SU-DHL-6 (cell line): ENCODE measurements at regions not wholly inside any gene's neighbourhood (a gene's known extent, or its start where the extent isn't known, plus 50 kb on each side); places are given as distances from the start of the nearest gene placed in this dataset.

Experiments
- H2AFZ ChIP-seq: fragments of 200-600 bp; sonication (generic); 2 replicates; pipeline ENCODE4 v1.6.1; 2014; ENCODE audit warnings: low read depth, mild to moderate bottlenecking, moderate library complexity, mixed read lengths, antibody characterized with exemption, low read length; ENCODE audit not compliant: severe bottlenecking
- H3F3A ChIP-seq: fragments of 200-600 bp; shearing (Covaris generic); 2 replicates; pipeline ENCODE4 v1.6.0; 2016; ENCODE audit warnings: antibody characterized with exemption, mild to moderate bottlenecking; ENCODE audit not compliant: insufficient read depth
- H3K27ac ChIP-seq: fragments of 200-600 bp; sonication (generic); 2 replicates; pipeline ENCODE4 v1.5.1; 2016; ENCODE audit warnings: low read depth, mild to moderate bottlenecking, low read length, moderate library complexity, mixed read lengths
- H3K27me3 ChIP-seq: fragments of 200-600 bp; sonication (generic), shearing (Covaris generic); 2 replicates; pipeline ENCODE4 v1.6.0; 2014; ENCODE audit warnings: mild to moderate bottlenecking, low read length
- H3K36me3 ChIP-seq: fragments of 200-600 bp; sonication (generic); 2 replicates; pipeline ENCODE4 v1.6.1; 2014; ENCODE audit warnings: mild to moderate bottlenecking, low read length, mixed read lengths
- H3K4me2 ChIP-seq: fragments of 300-600, 200-600 bp; shearing (Covaris generic), sonication (generic); 2 replicates; pipeline ENCODE4 v1.6.0; 2014; ENCODE audit warnings: low read length, low read depth, mild to moderate bottlenecking; ENCODE audit not compliant: poor library complexity, severe bottlenecking
- H3K4me3 ChIP-seq: fragments of 200-600 bp; sonication (generic); 2 replicates; pipeline ENCODE4 v1.5.1; 2014; ENCODE audit warnings: antibody characterized with exemption, low read length, mild to moderate bottlenecking, mixed read lengths; ENCODE audit not compliant: insufficient read depth, poor library complexity, severe bottlenecking
- H3K79me2 ChIP-seq: fragments of 200-600 bp; sonication (generic); 2 replicates; pipeline ENCODE4 v1.6.1; 2014; ENCODE audit warnings: mild to moderate bottlenecking, low read length, moderate library complexity; ENCODE audit not compliant: insufficient read depth
- H3K9ac ChIP-seq: fragments of 200-600 bp; sonication (generic); 2 replicates; pipeline ENCODE4 v1.7.0; 2014; ENCODE audit warnings: mild to moderate bottlenecking, low read length
- H3K9me2 ChIP-seq: fragments of 200-600 bp; sonication (generic); replicated peaks from 2 replicates; pipeline ENCODE4 v1.6.1; 2014; ENCODE audit warnings: low read length; ENCODE audit not compliant: insufficient read depth
- H3K9me3 ChIP-seq: fragments of 200-600 bp; sonication (generic); 2 replicates; pipeline ENCODE4 v1.6.1; 2014; ENCODE audit warnings: low read length, mixed read lengths; ENCODE audit not compliant: insufficient read depth
- H4K20me1 ChIP-seq: fragments of 200-600 bp; sonication (generic); 2 replicates; pipeline ENCODE4 v1.6.1; 2014; ENCODE audit warnings: low read depth, mild to moderate bottlenecking, antibody characterized with exemption, low read length, moderate library complexity, mixed read lengths
- CTCF ChIP-seq: fragments of 200-600 bp; sonication (generic); IDR thresholded peaks from one replicate; pipeline ENCODE4 v1.5.1; 2017; ENCODE audit warnings: antibody characterized with exemption, mild to moderate bottlenecking, low read length, moderate library complexity; ENCODE audit not compliant: insufficient read depth, poor library complexity, severe bottlenecking
- EZH2phosphoT487 ChIP-seq: fragments of 200-600 bp; sonication (generic), shearing (Covaris generic); conservative IDR thresholded peaks from 2 replicates; pipeline ENCODE4 v1.6.1; 2018; ENCODE audit warnings: mild to moderate bottlenecking, antibody characterized with exemption, low read length, moderate library complexity, mixed read lengths

- Histone ChIP-seq H3F3A (no peaks in the 10 kb centered on the region), H3K9me3 (no peaks in the 10 kb centered on the region), H3K27me3 (no peaks in the 10 kb centered on the region), H3K27ac (no peak overlapping the region), H2AFZ (no peak overlapping the region), H3K4me3 (no peak overlapping the region), H3K79me2 (no peaks in the 10 kb centered on the region), H3K36me3 (no peaks in the 10 kb centered on the region), H4K20me1 (no peaks in the 10 kb centered on the region), H3K4me2 (no peak overlapping the region), H3K9me2 (no peaks in the 10 kb centered on the region), H3K9ac (no peak overlapping the region)
- TF ChIP-seq CTCF (no peak), EZH2phosphoT487 (no peak)
These were observed 143.8 kb downstream of the TPRA1 start for GRCh38 chr3:127446756-127447155.

- Histone ChIP-seq H2AFZ (no peak overlapping the region), H3K36me3 (no peaks in the 10 kb centered on the region), H3K4me3 (no peak overlapping the region), H3K27me3 (no peaks in the 10 kb centered on the region), H3K27ac (no peak overlapping the region), H3K79me2 (no peaks in the 10 kb centered on the region), H3K9me3 (no peaks in the 10 kb centered on the region), H3K9me2 (no peaks in the 10 kb centered on the region), H3F3A (no peaks in the 10 kb centered on the region), H3K4me2 (no peak overlapping the region), H3K9ac (no peak overlapping the region), H4K20me1 (no peaks in the 10 kb centered on the region)
- TF ChIP-seq CTCF (no peak), EZH2phosphoT487 (no peak)
These were observed 144.8 kb downstream of the TPRA1 start for GRCh38 chr3:127445581-127446343.

- Histone ChIP-seq H3K9me3 (no peaks in the 10 kb centered on the region), H4K20me1 (no peaks in the 10 kb centered on the region), H3K27me3 (no peaks in the 10 kb centered on the region), H3F3A (no peaks in the 10 kb centered on the region), H3K79me2 (no peaks in the 10 kb centered on the region), H2AFZ (no peak overlapping the region), H3K27ac (no peak overlapping the region), H3K9me2 (no peaks in the 10 kb centered on the region), H3K4me2 (no peak overlapping the region), H3K4me3 (no peak overlapping the region), H3K36me3 (no peaks in the 10 kb centered on the region), H3K9ac (no peak overlapping the region)
- no peak for TF ChIP-seq CTCF
- TF ChIP-seq EZH2phosphoT487 = no peak
These were observed 145.8 kb downstream of the TPRA1 start for GRCh38 chr3:127444761-127445160.
